Osteoblast (primary cell): ENCODE measurements at regions not wholly inside any gene's neighbourhood (a gene's known extent, or its start where the extent isn't known, plus 50 kb on each side); places are given as distances from the start of the nearest gene placed in this dataset.

Source experiments
- DNase-seq: peaks from one replicate; pipeline ENCODE4 v3.0.0; 2011; ENCODE audit warnings: low spot score, mixed read lengths; ENCODE audit not compliant: insufficient read length; ENCODE audit errors: missing footprints
- H2AFZ ChIP-seq: 2 replicates; pipeline ENCODE4 v1.6.0; 2011; ENCODE audit warnings: mild to moderate bottlenecking, low read length
- H3K27ac ChIP-seq: 2 replicates; pipeline ENCODE4 v1.5.1; 2011; ENCODE audit warnings: mild to moderate bottlenecking, low read depth, low read length, moderate library complexity
- H3K27me3 ChIP-seq: 2 replicates; pipeline ENCODE4 v1.6.0; 2012; ENCODE audit warnings: mild to moderate bottlenecking, control low read depth, inconsistent platforms, low read length, moderate library complexity; ENCODE audit not compliant: insufficient read depth
- H3K36me3 ChIP-seq: 2 replicates; pipeline ENCODE4 v1.5.1; 2011; ENCODE audit warnings: mild to moderate bottlenecking, low read length, control low read depth, moderate library complexity; ENCODE audit not compliant: insufficient read depth
- H3K4me1 ChIP-seq: 2 replicates; pipeline ENCODE4 v1.5.1; 2011; ENCODE audit warnings: mild to moderate bottlenecking, low read length, control low read depth, moderate library complexity; ENCODE audit not compliant: insufficient read depth
- H3K4me2 ChIP-seq: 2 replicates; pipeline ENCODE4 v1.6.0; 2011; ENCODE audit warnings: mild to moderate bottlenecking, low read length; ENCODE audit not compliant: insufficient read depth
- H3K4me3 ChIP-seq: fragments of 200-600 bp; sonication (generic); 3 replicates; pipeline ENCODE4 v1.5.1; 2012; ENCODE audit warnings: mild to moderate bottlenecking, low read length, inconsistent platforms; ENCODE audit not compliant: insufficient read depth
- H3K79me2 ChIP-seq: 2 replicates; pipeline ENCODE4 v1.6.0; 2012; ENCODE audit warnings: mild to moderate bottlenecking, low read length, control low read depth, inconsistent platforms; ENCODE audit not compliant: insufficient read depth
- H3K9me3 ChIP-seq: 2 replicates; pipeline ENCODE4 v1.5.1; 2011; ENCODE audit warnings: low read depth, low read length, control low read depth
- H4K20me1 ChIP-seq: 2 replicates; pipeline ENCODE4 v1.6.0; 2012; ENCODE audit warnings: mild to moderate bottlenecking, low read length, control low read depth; ENCODE audit not compliant: insufficient read depth
- CTCF ChIP-seq: IDR thresholded peaks from 2 replicates; pipeline ENCODE4 v1.5.1; 2011; ENCODE audit warnings: mild to moderate bottlenecking, low read depth, low read length, moderate library complexity; ENCODE audit errors: extremely low read depth

GRCh38 chr20:19928328-19929011 lies 88.7 kb upstream of the NAA20 start:
- no peak overlapping the region for H3K4me3 ChIP-seq
- no peak overlapping the region for H2AFZ ChIP-seq
- no peaks in the 10 kb centered on the region for H3K79me2 ChIP-seq
- H3K27ac ChIP-seq, result no peak overlapping the region
- H4K20me1 ChIP-seq, result no peaks in the 10 kb centered on the region
- no peak overlapping the region for H3K4me2 ChIP-seq
- no peaks in the 10 kb centered on the region for H3K36me3 ChIP-seq
- no peak for TF ChIP-seq CTCF
- no peaks in the 10 kb centered on the region for H3K27me3 ChIP-seq
- H3K9me3 ChIP-seq, result no peaks in the 10 kb centered on the region
- DNase-seq, result no peak
- H3K4me1 ChIP-seq, result no peaks in the 10 kb centered on the region

- TF ChIP-seq CTCF, result no peak
These were observed 88.2 kb upstream of the NAA20 start for GRCh38 chr20:19929012-19929360.

GRCh38 chr20:19929481-19930145 lies 87.5 kb upstream of the NAA20 start:
- Histone ChIP-seq H3K4me1 (no peaks in the 10 kb centered on the region), H3K36me3 (no peaks in the 10 kb centered on the region), H2AFZ (no peak overlapping the region), H3K9me3 (no peaks in the 10 kb centered on the region), H3K27ac (no peak overlapping the region), H3K79me2 (no peaks in the 10 kb centered on the region), H3K4me3 (no peak overlapping the region), H3K27me3 (no peaks in the 10 kb centered on the region), H4K20me1 (no peaks in the 10 kb centered on the region), H3K4me2 (no peak overlapping the region)
- TF ChIP-seq CTCF, result no peak
- DNase-seq, result no peak

More at GRCh38 chr20:19929012-19929360, 88.2 kb upstream of the NAA20 start:
- no peak overlapping the region for H3K27ac ChIP-seq
- H3K36me3 ChIP-seq, result no peaks in the 10 kb centered on the region
- no peak overlapping the region for H3K4me3 ChIP-seq
- DNase-seq, result no peak
- H3K9me3 ChIP-seq, result no peaks in the 10 kb centered on the region
- H4K20me1 ChIP-seq, result no peaks in the 10 kb centered on the region
- no peaks in the 10 kb centered on the region for H3K4me1 ChIP-seq
- H2AFZ ChIP-seq, result no peak overlapping the region
- H3K79me2 ChIP-seq, result no peaks in the 10 kb centered on the region
- no peaks in the 10 kb centered on the region for H3K27me3 ChIP-seq
- no peak overlapping the region for H3K4me2 ChIP-seq

GRCh38 chr20:19930426-19930825 lies 86.7 kb upstream of the NAA20 start:
- H3K4me2 ChIP-seq, result no peak overlapping the region
- H3K36me3 ChIP-seq, result no peaks in the 10 kb centered on the region
- H3K27me3 ChIP-seq, result no peaks in the 10 kb centered on the region
- no peaks in the 10 kb centered on the region for H3K9me3 ChIP-seq
- no peaks in the 10 kb centered on the region for H3K79me2 ChIP-seq
- no peak overlapping the region for H2AFZ ChIP-seq
- no peak for DNase-seq
- TF ChIP-seq CTCF, result no peak
- no peak overlapping the region for H3K4me3 ChIP-seq
- H3K27ac ChIP-seq, result no peak overlapping the region
- no peaks in the 10 kb centered on the region for H4K20me1 ChIP-seq
- no peaks in the 10 kb centered on the region for H3K4me1 ChIP-seq
